MV-4-11 (cell line): ENCODE measurements at regions not wholly inside any gene's neighbourhood (a gene's known extent, or its start where the extent isn't known, plus 50 kb on each side); places are given as distances from the start of the nearest gene placed in this dataset.
"Not testable (repeated sequence)": the region's sequence is repeated elsewhere in the genome, so short reads cannot be mapped to it uniquely, and the experiment has no call there.

ENCODE experiments used
- DNase-seq: peaks from one replicate; lab custom pipeline; 2025; lab: John Stamatoyannopoulos, UW

GRCh38 chr11:44452827-44453572 is 112.5 kb upstream of the CD82 start:
- no peak for DNase-seq

- no peak for DNase-seq
These were observed 111.6 kb upstream of the CD82 start for GRCh38 chr11:44453871-44454270.

- DNase-seq: no peak
These were observed 110.8 kb upstream of the CD82 start for GRCh38 chr11:44454666-44455065.

- DNase-seq: peak; percentile 62
These were observed 108.7 kb upstream of the CD82 start for GRCh38 chr11:44456544-44457300.

- no peak for DNase-seq
These were observed 107.6 kb upstream of the CD82 start for GRCh38 chr11:44457862-44458261.

GRCh38 chr11:44463751-44464150 is 101.7 kb upstream of the CD82 start:
- no peak for DNase-seq

GRCh38 chr11:44464741-44465140 is 100.7 kb upstream of the CD82 start:
- no peak for DNase-seq

- no peak for DNase-seq
These were observed 98.8 kb upstream of the CD82 start for GRCh38 chr11:44466531-44467205.

GRCh38 chr11:44467413-44467812 is 98.0 kb upstream of the CD82 start:
- DNase-seq: no peak

- DNase-seq: no peak
These were observed 97.5 kb upstream of the CD82 start for GRCh38 chr11:44467931-44468330.

- DNase-seq: no peak
These were observed 97.0 kb upstream of the CD82 start for GRCh38 chr11:44468345-44468988.

GRCh38 chr11:44469412-44469811 is 96.1 kb upstream of the CD82 start:
- DNase-seq: no peak

- DNase-seq: no peak
These were observed 94.6 kb upstream of the CD82 start for GRCh38 chr11:44470854-44471253.

- no peak for DNase-seq
These were observed 93.9 kb upstream of the CD82 start for GRCh38 chr11:44471603-44472002.

GRCh38 chr11:44472916-44473315 is 92.5 kb upstream of the CD82 start:
- DNase-seq: no peak

GRCh38 chr11:44474702-44475101 is 90.8 kb upstream of the CD82 start:
- no peak for DNase-seq

- no peak for DNase-seq
These were observed 90.3 kb upstream of the CD82 start for GRCh38 chr11:44475114-44475686.

- not testable (repeated sequence) for DNase-seq
These were observed 83.1 kb upstream of the CD82 start for GRCh38 chr11:44482338-44482737.

- DNase-seq: peak; percentile 9
These were observed 81.4 kb upstream of the CD82 start for GRCh38 chr11:44483919-44484610.

GRCh38 chr11:44488165-44488965 is 77.1 kb upstream of the CD82 start:
- no peak for DNase-seq

GRCh38 chr11:44493383-44493782 is 72.1 kb upstream of the CD82 start:
- no peak for DNase-seq
